Epithelial cell of esophagus (primary cell): ENCODE measurements at regions not wholly inside any gene's neighbourhood (a gene's known extent, or its start where the extent isn't known, plus 50 kb on each side); places are given as distances from the start of the nearest gene placed in this dataset.

Experiments
- DNase-seq: peaks from one replicate; pipeline ENCODE4 v3.0.0; 2010; ENCODE audit warnings: low read depth
- H3K4me3 ChIP-seq: 2 replicates; pipeline ENCODE4 v1.5.1; 2011; ENCODE audit warnings: mild to moderate bottlenecking, low read length, control low read depth
- TF ChIP-seq, protein P1 (sequence below): IDR thresholded peaks from 2 replicates; pipeline ENCODE4 v1.5.1; 2011; ENCODE audit warnings: low read depth, mild to moderate bottlenecking, low read length, control low read depth, inconsistent platforms; ENCODE audit not compliant: insufficient read depth; ENCODE audit errors: missing control alignments

- no peak overlapping the region for H3K4me3 ChIP-seq
- TF ChIP-seq, protein P1, sequence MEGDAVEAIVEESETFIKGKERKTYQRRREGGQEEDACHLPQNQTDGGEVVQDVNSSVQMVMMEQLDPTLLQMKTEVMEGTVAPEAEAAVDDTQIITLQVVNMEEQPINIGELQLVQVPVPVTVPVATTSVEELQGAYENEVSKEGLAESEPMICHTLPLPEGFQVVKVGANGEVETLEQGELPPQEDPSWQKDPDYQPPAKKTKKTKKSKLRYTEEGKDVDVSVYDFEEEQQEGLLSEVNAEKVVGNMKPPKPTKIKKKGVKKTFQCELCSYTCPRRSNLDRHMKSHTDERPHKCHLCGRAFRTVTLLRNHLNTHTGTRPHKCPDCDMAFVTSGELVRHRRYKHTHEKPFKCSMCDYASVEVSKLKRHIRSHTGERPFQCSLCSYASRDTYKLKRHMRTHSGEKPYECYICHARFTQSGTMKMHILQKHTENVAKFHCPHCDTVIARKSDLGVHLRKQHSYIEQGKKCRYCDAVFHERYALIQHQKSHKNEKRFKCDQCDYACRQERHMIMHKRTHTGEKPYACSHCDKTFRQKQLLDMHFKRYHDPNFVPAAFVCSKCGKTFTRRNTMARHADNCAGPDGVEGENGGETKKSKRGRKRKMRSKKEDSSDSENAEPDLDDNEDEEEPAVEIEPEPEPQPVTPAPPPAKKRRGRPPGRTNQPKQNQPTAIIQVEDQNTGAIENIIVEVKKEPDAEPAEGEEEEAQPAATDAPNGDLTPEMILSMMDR, result no peak
- DNase-seq, result no peak
Observed at GRCh38 chr1:232287676-232288569, 342.0 kb downstream of the SIPA1L2 start.

- no peak for DNase-seq
- TF ChIP-seq, protein P1, result no peak
- H3K4me3 ChIP-seq, result no peak overlapping the region
Observed at GRCh38 chr1:232285138-232285537, 344.8 kb downstream of the SIPA1L2 start.

DNA sequence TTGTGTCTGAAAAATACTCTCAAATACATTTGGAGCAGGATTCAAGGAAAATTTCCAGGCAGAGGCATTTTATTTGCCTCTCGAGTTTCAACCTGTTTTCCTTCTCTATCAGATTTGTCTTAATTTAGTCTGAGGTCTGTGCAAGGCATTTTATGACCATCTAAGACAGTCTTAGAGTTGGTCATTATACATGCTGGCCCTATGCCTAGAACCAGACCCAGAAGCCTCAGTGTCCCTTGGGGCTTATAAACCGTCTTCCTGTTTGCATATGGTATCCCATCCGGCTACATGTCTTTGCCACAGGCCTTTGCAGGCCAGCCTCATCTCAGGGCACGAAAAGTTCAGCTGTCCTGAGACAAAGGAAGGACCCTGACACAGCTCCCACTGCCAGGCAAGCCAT is 346.1 kb downstream of the SIPA1L2 start:
- DNase-seq, result no peak
- H3K4me3 ChIP-seq, result no peak overlapping the region
- TF ChIP-seq, protein P1, result no peak

DNA sequence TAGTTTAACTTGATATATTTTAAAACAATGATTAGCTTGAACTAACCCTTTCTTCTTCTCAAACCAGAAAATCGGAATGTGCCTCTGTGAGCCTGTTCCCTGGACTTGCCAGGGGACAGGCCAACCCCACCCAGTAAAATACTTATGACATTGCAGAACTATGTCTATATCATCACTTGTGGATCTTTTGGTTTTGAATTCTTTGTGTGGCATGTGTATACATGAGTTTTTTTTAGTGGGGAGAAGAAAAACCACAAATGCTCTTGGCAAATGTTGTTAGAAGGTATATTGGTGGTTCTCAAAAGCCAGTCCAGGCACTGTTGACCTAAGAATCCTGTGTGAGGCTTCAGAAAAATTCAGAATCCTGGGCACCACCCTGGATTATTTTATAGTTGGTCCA is 347.4 kb downstream of the SIPA1L2 start:
- no peak for DNase-seq
- TF ChIP-seq, protein P1, result no peak
- no peak overlapping the region for H3K4me3 ChIP-seq

- TF ChIP-seq, protein P1, result no peak
- DNase-seq, result no peak
- no peak overlapping the region for H3K4me3 ChIP-seq
Observed at GRCh38 chr1:232280910-232281309, 349.0 kb downstream of the SIPA1L2 start.

DNA sequence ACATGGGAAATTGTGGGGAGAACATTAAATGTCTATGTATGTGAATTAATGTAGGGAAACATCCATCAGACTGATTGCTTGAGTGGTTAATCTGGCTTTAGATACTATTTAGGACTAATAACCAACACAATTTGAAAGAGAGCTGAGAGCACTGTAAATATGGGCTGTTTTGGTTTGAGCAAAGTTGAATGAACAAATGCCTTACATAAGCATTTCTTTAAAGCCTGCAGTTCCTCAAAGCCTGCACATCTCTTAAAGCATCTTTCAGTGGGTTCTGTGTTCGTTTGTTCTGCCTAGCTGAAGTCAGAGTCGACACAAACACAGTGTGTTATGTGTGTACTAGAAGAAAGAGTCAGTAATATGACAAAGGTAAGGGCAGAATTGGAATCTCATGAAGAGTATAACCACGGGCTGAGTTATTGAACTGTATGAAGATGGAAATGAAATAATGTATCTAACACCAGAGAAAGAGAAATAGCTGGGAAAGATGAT is 350.0 kb downstream of the SIPA1L2 start:
- TF ChIP-seq, protein P1, result no peak
- H3K4me3 ChIP-seq, result no peak overlapping the region
- no peak for DNase-seq
